ENCODE measurements at regions not wholly inside any gene's neighbourhood (a gene's known extent, or its start where the extent isn't known, plus 50 kb on each side); places are given as distances from the start of the nearest gene placed in this dataset.
"Not testable (repeated sequence)": the region's sequence is repeated elsewhere in the genome, so short reads cannot be mapped to it uniquely, and the experiment has no call there.

- Mint-ChIP-seq H3K27me3 (ENCODE audit: low read depth) (peaks cover 3% of the 10 kb centered on the region), H3K36me3 (ENCODE audit: low read depth) (no peaks in the 10 kb centered on the region), H3K4me3 (no peak overlapping the region), H3K4me1 (ENCODE audit: low read depth) (no peaks in the 10 kb centered on the region), H3K9me3 (no peaks in the 10 kb centered on the region), H3K27ac (no peak overlapping the region)
- intact Hi-C loops (cut with micrococcal nuclease): no loop called here
- no peak for DNase-seq
- CTCF ChIA-PET: no interaction called here
These were observed 105.1 kb downstream of the BMP4 start for GRCh38 chr14:53851394-53852090.

DNA sequence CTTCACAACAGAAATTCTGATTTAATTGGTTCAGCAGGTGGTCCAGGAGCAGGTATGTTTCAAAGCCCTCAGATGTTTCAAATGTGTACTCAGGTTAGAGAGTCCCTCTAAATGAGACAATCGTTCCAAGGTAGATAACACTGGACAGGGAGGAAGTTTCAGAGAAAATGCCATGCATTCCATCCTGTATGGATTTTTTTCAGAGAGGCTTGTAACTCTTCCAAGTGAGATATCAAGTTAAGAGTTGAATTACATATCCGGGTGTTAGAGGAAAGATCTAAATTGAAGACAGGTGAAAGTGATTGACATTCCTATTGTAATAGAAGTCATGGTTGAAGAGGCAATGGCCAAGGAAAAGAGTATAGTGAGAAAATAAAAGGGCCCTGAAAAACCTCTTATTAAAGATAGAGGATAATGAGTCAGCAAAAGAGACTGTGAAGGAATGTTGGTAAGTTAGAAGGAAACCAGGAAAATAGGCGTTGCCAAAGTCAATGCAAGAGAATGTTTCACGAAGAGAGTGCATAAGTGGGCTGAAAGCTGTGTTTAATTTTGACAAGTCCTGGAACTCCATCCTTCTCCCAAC, 105.8 kb downstream of the BMP4 start:
- no peaks in the 10 kb centered on the region for H3K4me1 Mint-ChIP-seq (ENCODE audit: low read depth)
- no peak overlapping the region for H3K27ac Mint-ChIP-seq
- no peaks in the 10 kb centered on the region for H3K36me3 Mint-ChIP-seq (ENCODE audit: low read depth)
- no peaks in the 10 kb centered on the region for H3K9me3 Mint-ChIP-seq
- H3K4me3 Mint-ChIP-seq: no peak overlapping the region
- intact Hi-C loops (cut with micrococcal nuclease): no loop called here
- CTCF ChIA-PET: no interaction called here
- no peak for DNase-seq
- peaks cover 3% of the 10 kb centered on the region for H3K27me3 Mint-ChIP-seq (ENCODE audit: low read depth)

GRCh38 chr14:53849549-53849948, 107.1 kb downstream of the BMP4 start:
- Mint-ChIP-seq H3K27me3 (ENCODE audit: low read depth) (peaks cover 2% of the 10 kb centered on the region), H3K27ac (no peak overlapping the region), H3K4me1 (ENCODE audit: low read depth) (no peaks in the 10 kb centered on the region), H3K4me3 (no peak overlapping the region), H3K36me3 (ENCODE audit: low read depth) (no peaks in the 10 kb centered on the region), H3K9me3 (peaks cover 2% of the 10 kb centered on the region)
- CTCF ChIA-PET: no interaction called here
- intact Hi-C loops (cut with micrococcal nuclease): no loop called here
- no peak for DNase-seq

GRCh38 chr14:53848854-53849253, 107.8 kb downstream of the BMP4 start:
- H3K27ac Mint-ChIP-seq: no peak overlapping the region
- no peak for DNase-seq
- H3K4me1 Mint-ChIP-seq (ENCODE audit: low read depth): no peaks in the 10 kb centered on the region
- CTCF ChIA-PET: no interaction called here
- no peaks in the 10 kb centered on the region for H3K36me3 Mint-ChIP-seq (ENCODE audit: low read depth)
- H3K9me3 Mint-ChIP-seq: peaks cover 2% of the 10 kb centered on the region
- intact Hi-C loops (cut with micrococcal nuclease): no loop called here
- H3K27me3 Mint-ChIP-seq (ENCODE audit: low read depth): peaks cover 2% of the 10 kb centered on the region
- no peak overlapping the region for H3K4me3 Mint-ChIP-seq

DNA sequence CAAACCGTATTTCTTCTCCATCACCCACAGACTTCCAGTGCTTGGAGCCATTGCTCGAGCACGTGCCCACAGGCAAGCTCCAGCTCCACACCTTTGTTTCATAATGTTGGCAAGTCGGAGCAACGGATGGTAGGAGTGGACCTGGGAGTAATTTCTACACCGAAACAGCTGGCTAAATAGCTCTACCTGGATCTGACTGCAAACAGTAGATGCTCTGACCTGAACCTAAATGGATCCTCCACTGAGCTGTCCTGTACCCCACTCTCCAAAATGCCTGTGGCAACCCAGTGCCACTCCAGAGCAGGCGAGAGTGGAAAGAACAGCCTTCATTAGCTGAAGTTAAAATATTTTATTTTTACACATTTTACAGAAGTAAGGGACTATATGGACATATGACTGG, 108.7 kb downstream of the BMP4 start:
- H3K36me3 Mint-ChIP-seq (ENCODE audit: low read depth): no peaks in the 10 kb centered on the region
- H3K9me3 Mint-ChIP-seq: peaks cover 2% of the 10 kb centered on the region
- H3K4me3 Mint-ChIP-seq: no peak overlapping the region
- no peak overlapping the region for H3K27ac Mint-ChIP-seq
- H3K4me1 Mint-ChIP-seq (ENCODE audit: low read depth): no peaks in the 10 kb centered on the region
- intact Hi-C loops (cut with micrococcal nuclease): no loop called here
- DNase-seq: no peak
- H3K27me3 Mint-ChIP-seq (ENCODE audit: low read depth): peaks cover 2% of the 10 kb centered on the region
- CTCF ChIA-PET: no interaction called here

- no peaks in the 10 kb centered on the region for H3K36me3 Mint-ChIP-seq (ENCODE audit: low read depth)
- H3K27ac Mint-ChIP-seq: no peak overlapping the region
- no peak for DNase-seq
- H3K9me3 Mint-ChIP-seq: peaks cover 2% of the 10 kb centered on the region
- H3K27me3 Mint-ChIP-seq (ENCODE audit: low read depth): peaks cover 2% of the 10 kb centered on the region
- no peaks in the 10 kb centered on the region for H3K4me1 Mint-ChIP-seq (ENCODE audit: low read depth)
- no peak overlapping the region for H3K4me3 Mint-ChIP-seq
- CTCF ChIA-PET: no interaction called here
- intact Hi-C loops (cut with micrococcal nuclease): no loop called here
These were observed 109.6 kb downstream of the BMP4 start for GRCh38 chr14:53847057-53847456.

- CTCF ChIA-PET: no interaction called here
- Mint-ChIP-seq H3K36me3 (ENCODE audit: low read depth) (no peaks in the 10 kb centered on the region), H3K27me3 (ENCODE audit: low read depth) (peaks cover 2% of the 10 kb centered on the region), H3K4me3 (no peak overlapping the region), H3K27ac (no peak overlapping the region), H3K4me1 (ENCODE audit: low read depth) (no peaks in the 10 kb centered on the region), H3K9me3 (peaks cover 2% of the 10 kb centered on the region)
- intact Hi-C loops (cut with micrococcal nuclease): no loop called here
- no peak for DNase-seq
These were observed 110.6 kb downstream of the BMP4 start for GRCh38 chr14:53845813-53846693.

- intact Hi-C loops (cut with micrococcal nuclease): no loop called here
- Mint-ChIP-seq H3K9me3 (peaks cover 2% of the 10 kb centered on the region), H3K4me1 (ENCODE audit: low read depth) (no peaks in the 10 kb centered on the region), H3K36me3 (ENCODE audit: low read depth) (no peaks in the 10 kb centered on the region), H3K27ac (no peak overlapping the region), H3K4me3 (no peak overlapping the region), H3K27me3 (ENCODE audit: low read depth) (peaks cover 3% of the 10 kb centered on the region)
- DNase-seq: no peak
- CTCF ChIA-PET: no interaction called here
These were observed 113.7 kb downstream of the BMP4 start for GRCh38 chr14:53842938-53843337.

- Mint-ChIP-seq H3K27ac (no peak overlapping the region), H3K4me3 (no peak overlapping the region), H3K9me3 (peaks cover 2% of the 10 kb centered on the region), H3K36me3 (ENCODE audit: low read depth) (no peaks in the 10 kb centered on the region), H3K27me3 (ENCODE audit: low read depth) (peaks cover 3% of the 10 kb centered on the region), H3K4me1 (ENCODE audit: low read depth) (no peaks in the 10 kb centered on the region)
- no peak for DNase-seq
- intact Hi-C loops (cut with micrococcal nuclease): no loop called here
- CTCF ChIA-PET: no interaction called here
These were observed 115.2 kb downstream of the BMP4 start for GRCh38 chr14:53841109-53842099.

GRCh38 chr14:53840444-53840843, 116.2 kb downstream of the BMP4 start:
- Mint-ChIP-seq H3K36me3 (ENCODE audit: low read depth) (no peaks in the 10 kb centered on the region), H3K27ac (no peak overlapping the region), H3K9me3 (peaks cover 3% of the 10 kb centered on the region), H3K4me3 (no peak overlapping the region), H3K27me3 (ENCODE audit: low read depth) (peaks cover 3% of the 10 kb centered on the region), H3K4me1 (ENCODE audit: low read depth) (no peaks in the 10 kb centered on the region)
- intact Hi-C loops (cut with micrococcal nuclease): no loop called here
- CTCF ChIA-PET: no interaction called here
- no peak for DNase-seq

- no peak for DNase-seq
- Mint-ChIP-seq H3K27me3 (ENCODE audit: low read depth) (peaks cover 3% of the 10 kb centered on the region), H3K9me3 (peaks cover 2% of the 10 kb centered on the region), H3K4me3 (no peak overlapping the region), H3K27ac (no peak overlapping the region), H3K4me1 (ENCODE audit: low read depth) (no peaks in the 10 kb centered on the region), H3K36me3 (ENCODE audit: low read depth) (no peaks in the 10 kb centered on the region)
- intact Hi-C loops (cut with micrococcal nuclease): no loop called here
- CTCF ChIA-PET: no interaction called here
These were observed 118.3 kb downstream of the BMP4 start for GRCh38 chr14:53838374-53838773.

DNA sequence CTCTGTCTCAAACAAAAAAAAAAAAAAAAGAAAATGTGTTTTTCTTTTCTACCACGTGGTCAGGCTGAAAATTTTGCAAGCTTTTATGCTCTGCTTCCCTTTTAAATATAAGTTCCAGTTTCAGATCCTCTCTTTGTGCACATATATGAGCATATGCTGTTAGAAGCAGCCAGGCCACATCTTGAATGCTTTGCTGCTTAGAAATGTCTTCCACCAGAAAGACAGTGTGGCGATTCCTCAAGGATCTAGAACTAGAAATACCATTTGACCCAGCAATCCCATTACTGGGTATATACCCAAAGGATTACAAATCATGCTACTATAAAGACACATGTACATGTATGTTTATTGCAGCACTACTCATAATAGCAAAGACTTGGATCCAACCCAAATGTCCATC, 119.0 kb downstream of the BMP4 start:
- H3K27ac Mint-ChIP-seq; DNase-seq; H3K4me3 Mint-ChIP-seq; intact Hi-C loops (cut with micrococcal nuclease); CTCF ChIA-PET; H3K4me1 Mint-ChIP-seq (ENCODE audit: low read depth); H3K27me3 Mint-ChIP-seq (ENCODE audit: low read depth); H3K9me3 Mint-ChIP-seq; H3K36me3 Mint-ChIP-seq (ENCODE audit: low read depth): not testable (repeated sequence)
